ENCODE measurements at regions not wholly inside any gene's neighbourhood (a gene's known extent, or its start where the extent isn't known, plus 50 kb on each side); places are given as distances from the start of the nearest gene placed in this dataset.

DNA sequence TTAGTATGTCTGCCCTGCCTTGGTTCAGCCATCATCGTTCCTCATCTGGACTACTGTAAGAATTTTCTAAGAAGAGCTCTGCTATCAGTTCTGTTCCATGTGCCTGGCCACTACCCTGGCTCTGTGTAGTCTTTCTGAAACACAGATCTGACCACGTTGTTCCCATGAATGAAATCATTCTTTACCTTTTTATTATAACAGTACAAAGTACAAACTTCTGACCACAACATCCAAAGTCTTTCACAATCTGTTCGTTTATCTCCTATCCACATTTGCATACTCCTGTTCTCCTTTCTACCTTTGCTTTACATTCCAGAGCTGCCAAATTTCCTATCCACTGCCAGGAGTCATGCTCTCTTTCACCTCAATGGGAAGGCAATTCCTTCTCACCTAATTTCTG is 284.6 kb upstream of the LRP1B start:
- H3K4me3 ChIP-seq (replicated peaks in 1 of 4; ENCODE audit: control extremely low read depth in 1 of 4, insufficient read depth in 1 of 4, low read depth in 3 of 4, low read length in 4 of 4): no peak overlapping the region
- H3K27ac ChIP-seq (ENCODE audit: insufficient read depth, low read length): no peak overlapping the region
- TF ChIP-seq EZH2 (IDR thresholded peaks at IDR 0.05; ENCODE audit: low read length, missing control alignments) (no peak), CTCF (conservative IDR thresholded peaks at IDR 0.05 in 1 of 2, IDR thresholded peaks at IDR 0.05 in 1 of 2; ENCODE audit: low read depth in 1 of 2, low read length in 2 of 2) (no peak)

DNA sequence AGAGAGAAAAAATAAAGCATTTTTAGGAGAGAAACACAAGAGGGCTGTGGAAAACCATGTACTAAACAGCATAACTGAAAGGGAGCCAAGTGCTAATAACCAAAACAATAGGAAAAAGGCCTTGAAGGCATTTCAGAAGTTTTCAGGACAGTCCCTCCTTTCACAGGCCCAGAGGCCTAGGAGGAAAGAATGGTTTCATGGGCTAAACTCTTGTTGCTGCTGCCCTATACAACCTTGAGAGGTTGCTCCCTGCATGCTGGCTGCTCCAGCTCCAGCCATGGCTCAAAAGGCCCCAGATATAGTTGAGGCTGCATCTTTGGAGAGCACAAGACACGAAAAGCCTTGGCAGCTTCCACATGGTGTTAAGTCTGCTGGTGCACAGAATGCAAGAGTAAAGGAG is 267.4 kb upstream of the LRP1B start:
- Histone ChIP-seq H3K36me3 (ENCODE audit: control insufficient read depth, insufficient read depth, low read length) (no peaks in the 10 kb centered on the region), H3K79me2 (ENCODE audit: control insufficient read depth, insufficient read depth, low read length) (no peaks in the 10 kb centered on the region), H3K27ac (ENCODE audit: insufficient read depth, low read length) (no peak overlapping the region), H3K9ac (ENCODE audit: insufficient read depth, low read length) (no peak overlapping the region), H4K20me1 (ENCODE audit: control insufficient read depth, extremely low read depth, insufficient read depth, low read length) (no peaks in the 10 kb centered on the region), H3K4me2 (ENCODE audit: extremely low read depth, insufficient read depth, low read length) (no peak overlapping the region), H3K27me3 (ENCODE audit: control insufficient read depth, insufficient read depth, low read length) (no peaks in the 10 kb centered on the region), H3K9me3 (ENCODE audit: control insufficient read depth, insufficient read depth, low read depth, low read length) (no peaks in the 10 kb centered on the region), H3K4me3 (replicated peaks in 1 of 4; ENCODE audit: control extremely low read depth in 1 of 4, insufficient read depth in 1 of 4, low read depth in 3 of 4, low read length in 4 of 4) (no peak overlapping the region), H3K4me1 (ENCODE audit: control insufficient read depth, extremely low read depth, insufficient read depth, low read length) (no peaks in the 10 kb centered on the region), H2AFZ (ENCODE audit: low read length) (no peak overlapping the region)
- TF ChIP-seq CTCF (conservative IDR thresholded peaks at IDR 0.05 in 1 of 2, IDR thresholded peaks at IDR 0.05 in 1 of 2; ENCODE audit: low read depth in 1 of 2, low read length in 2 of 2): no peak
- TF ChIP-seq EZH2 (IDR thresholded peaks at IDR 0.05; ENCODE audit: low read length, missing control alignments): no peak
- no peak for DNase-seq (ENCODE audit: low read depth in 2 of 2)

More for the DNA sequence above, 284.6 kb upstream of the LRP1B start:
- no peaks in the 10 kb centered on the region for H4K20me1 ChIP-seq (ENCODE audit: control insufficient read depth, extremely low read depth, insufficient read depth, low read length)
- H2AFZ ChIP-seq (ENCODE audit: low read length): no peak overlapping the region
- H3K27me3 ChIP-seq (ENCODE audit: control insufficient read depth, insufficient read depth, low read length): no peaks in the 10 kb centered on the region
- H3K36me3 ChIP-seq (ENCODE audit: control insufficient read depth, insufficient read depth, low read length): no peaks in the 10 kb centered on the region
- no peak for DNase-seq (ENCODE audit: low read depth in 2 of 2)
- H3K9me3 ChIP-seq (ENCODE audit: control insufficient read depth, insufficient read depth, low read depth, low read length): no peaks in the 10 kb centered on the region
- no peak overlapping the region for H3K9ac ChIP-seq (ENCODE audit: insufficient read depth, low read length)
- H3K4me1 ChIP-seq (ENCODE audit: control insufficient read depth, extremely low read depth, insufficient read depth, low read length): no peaks in the 10 kb centered on the region
- H3K4me2 ChIP-seq (ENCODE audit: extremely low read depth, insufficient read depth, low read length): no peak overlapping the region
- no peaks in the 10 kb centered on the region for H3K79me2 ChIP-seq (ENCODE audit: control insufficient read depth, insufficient read depth, low read length)

- Histone ChIP-seq H3K27ac (ENCODE audit: insufficient read depth, low read length) (no peak overlapping the region), H3K27me3 (ENCODE audit: control insufficient read depth, insufficient read depth, low read length) (no peaks in the 10 kb centered on the region), H3K4me3 (replicated peaks in 1 of 4; ENCODE audit: control extremely low read depth in 1 of 4, insufficient read depth in 1 of 4, low read depth in 3 of 4, low read length in 4 of 4) (no peak overlapping the region), H3K9me3 (ENCODE audit: control insufficient read depth, insufficient read depth, low read depth, low read length) (no peaks in the 10 kb centered on the region), H3K4me2 (ENCODE audit: extremely low read depth, insufficient read depth, low read length) (no peak overlapping the region), H3K4me1 (ENCODE audit: control insufficient read depth, extremely low read depth, insufficient read depth, low read length) (no peaks in the 10 kb centered on the region), H3K79me2 (ENCODE audit: control insufficient read depth, insufficient read depth, low read length) (no peaks in the 10 kb centered on the region), H4K20me1 (ENCODE audit: control insufficient read depth, extremely low read depth, insufficient read depth, low read length) (no peaks in the 10 kb centered on the region), H3K36me3 (ENCODE audit: control insufficient read depth, insufficient read depth, low read length) (no peaks in the 10 kb centered on the region), H3K9ac (ENCODE audit: insufficient read depth, low read length) (no peak overlapping the region), H2AFZ (ENCODE audit: low read length) (no peak overlapping the region)
- DNase-seq (ENCODE audit: low read depth in 2 of 2): peak in 1 of 2 donors; percentile 32
- TF ChIP-seq CTCF (conservative IDR thresholded peaks at IDR 0.05 in 1 of 2, IDR thresholded peaks at IDR 0.05 in 1 of 2; ENCODE audit: low read depth in 1 of 2, low read length in 2 of 2): no peak
- no peak for TF ChIP-seq EZH2 (IDR thresholded peaks at IDR 0.05; ENCODE audit: low read length, missing control alignments)
Observed at GRCh38 chr2:142395291-142395690, 264.5 kb upstream of the LRP1B start.
